KMS-11 (cell line): ENCODE measurements at regions not wholly inside any gene's neighbourhood (a gene's known extent, or its start where the extent isn't known, plus 50 kb on each side); places are given as distances from the start of the nearest gene placed in this dataset.

Experiments used
- H2AFZ ChIP-seq: fragments of 200-600 bp; sonication (generic); 2 replicates; pipeline ENCODE4 v1.6.1; 2016; ENCODE audit warnings: antibody characterized with exemption, mixed run types, low read depth
- H3K27ac ChIP-seq: fragments of 200-600 bp; sonication (generic); 2 replicates; pipeline ENCODE4 v1.6.1; 2016; ENCODE audit warnings: mild to moderate bottlenecking, mixed run types
- H3K27me3 ChIP-seq: fragments of 200-600 bp; sonication (generic); 2 replicates; pipeline ENCODE4 v1.6.1; 2017; ENCODE audit warnings: mild to moderate bottlenecking, low read depth, mixed run types, moderate library complexity; ENCODE audit not compliant: insufficient read depth
- H3K36me3 ChIP-seq: fragments of 200-600 bp; sonication (generic); 2 replicates; pipeline ENCODE4 v1.6.1; 2017; ENCODE audit warnings: mild to moderate bottlenecking, mixed run types; ENCODE audit not compliant: insufficient read depth
- H3K4me1 ChIP-seq: fragments of 200-600 bp; sonication (generic); 2 replicates; pipeline ENCODE4 v1.6.1; 2016; ENCODE audit warnings: mild to moderate bottlenecking, low read depth, mixed run types; ENCODE audit not compliant: poor library complexity, severe bottlenecking
- H3K4me2 ChIP-seq: fragments of 200-600 bp; sonication (generic); 2 replicates; pipeline ENCODE4 v1.7.0; 2016; ENCODE audit warnings: mild to moderate bottlenecking, mixed run types
- H3K4me3 ChIP-seq: fragments of 200-600 bp; sonication (generic); IDR thresholded peaks from 2 replicates; pipeline ENCODE4 v1.6.1; 2017; ENCODE audit warnings: low read depth, low read length, mixed read lengths; ENCODE audit not compliant: insufficient read depth
- H3K79me2 ChIP-seq: fragments of 200-600 bp; sonication (generic); 2 replicates; pipeline ENCODE4 v1.6.1; 2016; ENCODE audit warnings: low read depth, mixed run types; ENCODE audit not compliant: insufficient read depth
- H3K9ac ChIP-seq: fragments of 200-600 bp; sonication (generic); 2 replicates; pipeline ENCODE4 v1.6.1; 2016; ENCODE audit warnings: mild to moderate bottlenecking, mixed run types
- H4K20me1 ChIP-seq: fragments of 200-600 bp; sonication (generic); 2 replicates; pipeline ENCODE4 v1.6.1; 2016; ENCODE audit warnings: mild to moderate bottlenecking, mixed run types; ENCODE audit not compliant: insufficient read depth
- TF ChIP-seq, protein P1 (sequence below): fragments of 200-600 bp; sonication (generic); conservative IDR thresholded peaks from 2 replicates; pipeline ENCODE4 v1.6.1; 2017; ENCODE audit warnings: low read depth, mild to moderate bottlenecking, antibody characterized with exemption, low read length, moderate library complexity, mixed read lengths

DNA sequence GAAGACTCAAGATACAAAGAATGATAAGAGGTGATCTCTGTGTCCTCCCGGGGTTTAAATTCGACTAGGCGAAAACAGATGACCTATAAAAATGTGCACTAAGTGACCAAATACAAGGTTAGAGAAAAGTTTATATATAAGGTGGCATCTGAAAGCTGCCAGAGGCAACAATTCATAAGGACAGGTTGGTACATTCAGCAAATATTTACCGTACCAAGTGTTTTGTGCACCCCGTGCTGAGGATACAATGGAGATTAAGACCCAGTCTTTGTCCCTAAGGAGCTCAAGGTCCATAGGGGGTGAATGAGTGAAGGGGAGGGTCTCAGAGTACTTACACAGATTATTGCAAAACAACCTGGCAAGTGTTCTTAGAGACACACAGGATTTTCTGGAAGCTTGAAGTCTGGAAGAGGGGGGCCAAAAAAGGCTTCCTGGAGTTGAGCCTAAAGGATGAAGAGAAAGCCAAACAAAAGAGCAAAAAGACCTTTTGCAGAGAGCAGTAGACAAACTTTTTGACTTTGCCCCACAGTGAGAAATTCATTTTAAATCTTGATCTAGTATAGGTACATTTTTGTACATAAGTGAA lies 71.4 kb upstream of the LRIG1 start:
- Histone ChIP-seq H3K36me3 (no peaks in the 10 kb centered on the region), H3K4me1 (no peaks in the 10 kb centered on the region), H3K27ac (no peak overlapping the region), H3K9ac (no peak overlapping the region), H3K79me2 (no peaks in the 10 kb centered on the region), H2AFZ (no peak overlapping the region), H3K27me3 (no peaks in the 10 kb centered on the region), H4K20me1 (no peaks in the 10 kb centered on the region), H3K4me2 (no peak overlapping the region), H3K4me3 (no peak overlapping the region)
- TF ChIP-seq, protein P1, sequence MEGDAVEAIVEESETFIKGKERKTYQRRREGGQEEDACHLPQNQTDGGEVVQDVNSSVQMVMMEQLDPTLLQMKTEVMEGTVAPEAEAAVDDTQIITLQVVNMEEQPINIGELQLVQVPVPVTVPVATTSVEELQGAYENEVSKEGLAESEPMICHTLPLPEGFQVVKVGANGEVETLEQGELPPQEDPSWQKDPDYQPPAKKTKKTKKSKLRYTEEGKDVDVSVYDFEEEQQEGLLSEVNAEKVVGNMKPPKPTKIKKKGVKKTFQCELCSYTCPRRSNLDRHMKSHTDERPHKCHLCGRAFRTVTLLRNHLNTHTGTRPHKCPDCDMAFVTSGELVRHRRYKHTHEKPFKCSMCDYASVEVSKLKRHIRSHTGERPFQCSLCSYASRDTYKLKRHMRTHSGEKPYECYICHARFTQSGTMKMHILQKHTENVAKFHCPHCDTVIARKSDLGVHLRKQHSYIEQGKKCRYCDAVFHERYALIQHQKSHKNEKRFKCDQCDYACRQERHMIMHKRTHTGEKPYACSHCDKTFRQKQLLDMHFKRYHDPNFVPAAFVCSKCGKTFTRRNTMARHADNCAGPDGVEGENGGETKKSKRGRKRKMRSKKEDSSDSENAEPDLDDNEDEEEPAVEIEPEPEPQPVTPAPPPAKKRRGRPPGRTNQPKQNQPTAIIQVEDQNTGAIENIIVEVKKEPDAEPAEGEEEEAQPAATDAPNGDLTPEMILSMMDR = no peak

DNA sequence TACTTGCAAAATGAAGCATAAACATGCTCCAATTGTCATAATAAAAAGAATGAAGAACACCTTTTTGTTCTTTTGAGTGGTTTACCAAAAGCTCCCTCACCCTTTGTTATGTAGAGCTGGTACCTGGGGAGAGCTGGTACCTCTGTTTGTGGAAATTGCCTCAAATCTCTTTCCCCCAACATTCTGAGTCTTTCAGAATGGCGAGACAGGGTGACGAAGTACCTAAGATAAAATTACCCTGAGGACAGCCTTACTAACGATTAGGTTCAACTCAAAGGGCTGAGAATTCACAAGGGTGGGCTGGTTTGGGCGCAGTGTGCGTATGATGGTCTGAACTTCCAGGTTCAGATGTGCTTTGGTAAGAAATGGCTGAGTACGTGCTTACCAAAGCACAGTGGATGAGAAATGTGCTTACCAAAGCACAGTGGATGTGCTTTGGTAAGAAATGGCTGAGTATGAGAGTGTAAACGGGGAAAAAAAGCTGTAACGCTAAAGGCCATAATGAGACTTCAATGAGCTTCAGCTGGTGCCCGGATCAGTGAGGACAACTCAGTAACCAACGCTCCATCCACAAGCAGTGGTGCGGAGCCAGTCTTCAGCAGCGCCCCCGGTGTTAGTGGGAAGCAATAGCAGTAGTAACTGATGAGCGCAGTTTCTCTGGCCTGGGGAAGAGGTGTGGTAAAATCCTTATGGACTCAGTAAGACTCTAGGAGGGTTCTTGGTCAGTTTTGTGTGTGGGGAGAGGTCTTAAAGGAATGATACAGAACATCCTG lies 72.3 kb upstream of the LRIG1 start:
- H4K20me1 ChIP-seq = no peaks in the 10 kb centered on the region
- H3K4me1 ChIP-seq = no peaks in the 10 kb centered on the region
- no peaks in the 10 kb centered on the region for H3K36me3 ChIP-seq
- no peaks in the 10 kb centered on the region for H3K79me2 ChIP-seq
- no peak overlapping the region for H3K27ac ChIP-seq
- TF ChIP-seq, protein P1 = peak; percentile 22; the same call in 1 of the 2 replicates
- H2AFZ ChIP-seq = no peak overlapping the region
- no peak overlapping the region for H3K9ac ChIP-seq
- no peaks in the 10 kb centered on the region for H3K27me3 ChIP-seq
- H3K4me3 ChIP-seq = no peak overlapping the region
- no peak overlapping the region for H3K4me2 ChIP-seq

DNA sequence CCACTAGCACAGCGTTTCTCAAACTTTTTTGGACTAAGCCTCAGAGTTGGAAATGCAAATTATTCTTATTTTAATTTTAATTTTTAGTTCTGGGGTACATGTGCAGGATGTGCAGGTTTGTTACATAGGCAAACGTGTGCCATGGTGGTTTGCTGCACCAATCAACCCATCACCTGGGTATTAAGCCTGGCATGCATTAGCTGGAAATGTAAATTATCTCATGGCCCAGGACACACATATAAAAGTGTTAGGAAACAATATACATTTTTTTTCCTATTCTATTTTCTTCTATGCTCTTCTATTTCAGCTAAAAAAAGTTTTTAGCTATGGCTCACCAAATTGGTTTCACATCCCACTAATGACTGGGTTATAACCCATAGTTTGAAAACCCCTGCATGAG lies 73.3 kb upstream of the LRIG1 start:
- H3K4me1 ChIP-seq = no peaks in the 10 kb centered on the region

DNA sequence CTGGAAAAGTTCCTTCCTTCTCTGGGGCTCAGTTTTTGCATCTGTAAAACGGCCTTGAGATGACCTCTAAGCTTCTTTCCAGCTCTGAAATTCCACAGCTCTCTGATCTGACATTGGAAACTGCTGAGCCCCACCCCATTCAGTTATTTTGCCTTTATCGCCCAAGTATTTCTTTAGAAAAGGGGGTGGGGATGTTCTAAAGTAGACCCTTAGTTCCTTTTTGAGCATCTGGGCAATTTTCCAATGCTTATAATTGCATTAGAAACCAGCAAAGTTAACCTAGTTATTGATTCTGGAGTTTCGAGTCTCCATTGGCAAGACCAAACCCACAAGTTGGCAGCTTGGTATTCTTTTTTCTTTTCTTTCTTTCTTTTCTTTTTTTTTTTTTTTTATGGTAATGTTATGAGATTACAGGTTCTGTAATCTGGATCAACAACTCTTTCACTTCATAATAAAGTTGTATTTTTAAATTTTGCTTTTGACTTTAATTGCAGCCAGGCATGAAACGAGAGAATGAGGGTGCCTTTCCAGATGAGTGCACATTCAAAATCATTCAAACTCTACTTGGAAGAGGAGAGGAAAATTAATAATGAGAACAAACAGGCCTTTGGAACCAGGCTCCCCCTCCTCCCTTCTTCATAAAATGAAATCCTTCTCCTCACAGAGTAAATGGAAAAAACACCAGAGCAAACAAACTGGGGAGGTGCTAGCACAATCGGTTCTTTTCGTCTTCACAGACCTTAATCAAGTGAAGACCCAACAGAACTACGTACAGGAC lies 76.8 kb upstream of the LRIG1 start:
- H3K36me3 ChIP-seq = no peaks in the 10 kb centered on the region
- no peaks in the 10 kb centered on the region for H3K4me1 ChIP-seq
- H3K27me3 ChIP-seq = no peaks in the 10 kb centered on the region
- H2AFZ ChIP-seq = no peak overlapping the region
- no peak overlapping the region for H3K9ac ChIP-seq
- H3K79me2 ChIP-seq = no peaks in the 10 kb centered on the region
- TF ChIP-seq, protein P1 = no peak
- no peak overlapping the region for H3K4me3 ChIP-seq
- H3K27ac ChIP-seq = no peak overlapping the region
- no peak overlapping the region for H3K4me2 ChIP-seq
- H4K20me1 ChIP-seq = no peaks in the 10 kb centered on the region

More for the DNA sequence above, 73.3 kb upstream of the LRIG1 start:
- Histone ChIP-seq H4K20me1 (no peaks in the 10 kb centered on the region), H3K4me3 (no peak overlapping the region), H3K4me2 (no peak overlapping the region), H3K36me3 (no peaks in the 10 kb centered on the region), H2AFZ (no peak overlapping the region), H3K79me2 (no peaks in the 10 kb centered on the region), H3K9ac (no peak overlapping the region), H3K27ac (no peak overlapping the region), H3K27me3 (no peaks in the 10 kb centered on the region)
- TF ChIP-seq, protein P1 = no peak
